NT2/D1 (cell line): ENCODE measurements at regions not wholly inside any gene's neighbourhood (a gene's known extent, or its start where the extent isn't known, plus 50 kb on each side); places are given as distances from the start of the nearest gene placed in this dataset.

Experiments
- SUZ12 ChIP-seq: IDR thresholded peaks from 2 replicates; pipeline ENCODE4 v1.6.1; 2011; ENCODE audit not compliant: insufficient read length, insufficient read depth; ENCODE audit errors: extremely low read depth
- YY1 ChIP-seq: IDR thresholded peaks from 2 replicates; pipeline ENCODE4 v1.6.1; 2011; ENCODE audit not compliant: insufficient read length, insufficient read depth
- ZNF274 ChIP-seq: IDR thresholded peaks from 2 replicates; pipeline ENCODE4 v1.6.1; 2011; ENCODE audit warnings: mild to moderate bottlenecking, low read depth, low read length

- no peak for TF ChIP-seq ZNF274
- no peak for TF ChIP-seq SUZ12
- no peak for TF ChIP-seq YY1
Observed at GRCh38 chr10:131723297-131724168, 177.3 kb upstream of the PPP2R2D start.
